GM18858 (cell line): ENCODE measurements at regions not wholly inside any gene's neighbourhood (a gene's known extent, or its start where the extent isn't known, plus 50 kb on each side); places are given as distances from the start of the nearest gene placed in this dataset.

Source experiments
- ATAC-seq: cut with Tn5 transposase; IDR thresholded peaks from one replicate; pipeline ENCODE4 v1.9.1; 2021; ENCODE audit not compliant: unreplicated experiment

- ATAC-seq: no peak
Measured at GRCh38 chr7:17732083-17732482, 208.2 kb downstream of the SNX13 start.
